ENCODE measurements at regions not wholly inside any gene's neighbourhood (a gene's known extent, or its start where the extent isn't known, plus 50 kb on each side); places are given as distances from the start of the nearest gene placed in this dataset.

GRCh38 chr13:44068169-44068568 is 188.5 kb downstream of the LACC1 start:
- TF ChIP-seq POLR2A (IDR thresholded peaks at IDR 0.05), result no peak
- TF ChIP-seq, protein P1, sequence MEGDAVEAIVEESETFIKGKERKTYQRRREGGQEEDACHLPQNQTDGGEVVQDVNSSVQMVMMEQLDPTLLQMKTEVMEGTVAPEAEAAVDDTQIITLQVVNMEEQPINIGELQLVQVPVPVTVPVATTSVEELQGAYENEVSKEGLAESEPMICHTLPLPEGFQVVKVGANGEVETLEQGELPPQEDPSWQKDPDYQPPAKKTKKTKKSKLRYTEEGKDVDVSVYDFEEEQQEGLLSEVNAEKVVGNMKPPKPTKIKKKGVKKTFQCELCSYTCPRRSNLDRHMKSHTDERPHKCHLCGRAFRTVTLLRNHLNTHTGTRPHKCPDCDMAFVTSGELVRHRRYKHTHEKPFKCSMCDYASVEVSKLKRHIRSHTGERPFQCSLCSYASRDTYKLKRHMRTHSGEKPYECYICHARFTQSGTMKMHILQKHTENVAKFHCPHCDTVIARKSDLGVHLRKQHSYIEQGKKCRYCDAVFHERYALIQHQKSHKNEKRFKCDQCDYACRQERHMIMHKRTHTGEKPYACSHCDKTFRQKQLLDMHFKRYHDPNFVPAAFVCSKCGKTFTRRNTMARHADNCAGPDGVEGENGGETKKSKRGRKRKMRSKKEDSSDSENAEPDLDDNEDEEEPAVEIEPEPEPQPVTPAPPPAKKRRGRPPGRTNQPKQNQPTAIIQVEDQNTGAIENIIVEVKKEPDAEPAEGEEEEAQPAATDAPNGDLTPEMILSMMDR (IDR thresholded peaks at IDR 0.05), result no peak

Measured in uterus (tissue), 2 donors.